ENCODE measurements at regions not wholly inside any gene's neighbourhood (a gene's known extent, or its start where the extent isn't known, plus 50 kb on each side); places are given as distances from the start of the nearest gene placed in this dataset.
"Not testable (repeated sequence)": the region's sequence is repeated elsewhere in the genome, so short reads cannot be mapped to it uniquely, and the experiment has no call there.

DNA sequence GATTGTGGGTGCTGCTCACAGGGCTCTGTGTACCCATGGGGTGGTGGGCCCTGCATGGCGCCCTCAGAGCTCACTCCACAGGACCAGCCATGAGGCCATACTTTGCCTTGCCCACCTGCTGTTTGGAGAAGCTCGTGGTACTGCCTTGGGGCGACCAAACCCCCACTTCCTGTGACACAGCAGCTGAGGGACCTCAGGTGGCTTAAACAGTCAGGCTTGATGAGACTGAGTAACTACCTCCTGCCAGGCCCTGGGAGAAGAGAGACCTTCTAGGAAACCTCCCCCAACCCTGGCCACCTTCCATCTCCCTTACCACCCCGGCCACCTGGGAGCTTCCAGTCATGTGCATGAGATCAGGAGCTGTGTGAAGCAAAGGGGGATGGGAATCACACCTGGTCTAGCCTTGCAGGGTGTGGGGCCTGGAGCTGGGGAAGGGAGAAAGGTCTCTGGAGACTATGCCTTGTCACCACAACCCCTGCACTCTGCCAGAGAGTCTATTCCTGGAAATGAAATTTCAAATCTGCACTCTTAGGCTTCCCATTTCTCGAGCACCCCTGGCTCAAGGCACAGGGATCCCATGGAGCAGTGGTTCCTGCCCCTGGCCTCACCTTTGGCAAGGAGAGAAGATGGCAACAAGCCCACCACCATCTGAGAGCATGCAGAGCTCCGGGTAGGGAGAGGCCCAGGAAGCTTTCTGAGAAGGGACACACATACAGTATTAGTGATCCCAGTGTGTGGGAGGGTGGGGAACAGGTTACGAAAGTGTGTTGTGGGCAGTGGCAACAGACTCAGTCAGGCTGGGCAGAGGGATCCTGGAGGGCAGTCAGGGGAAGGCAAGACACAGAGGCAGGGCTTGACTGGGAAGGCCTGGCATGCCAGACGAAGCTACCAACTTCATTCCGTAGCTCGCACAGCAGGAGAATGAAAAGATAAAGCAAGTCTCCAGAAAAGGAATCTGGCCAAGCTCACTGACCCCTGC is 125.0 kb downstream of the URI1 start:
- intact Hi-C loops (cut with DNase I; ENCODE audit: low total_unique reads) = no loop called here
- no peak for TF ChIP-seq POLR2A (IDR thresholded peaks at IDR 0.05)
- TF ChIP-seq CTCF (IDR thresholded peaks at IDR 0.05) = no peak
- peak in 1 of 2 donors; percentile 76 for DNase-seq (ENCODE audit: low spot score in 2 of 2)
- WGBS, 2 donors = 78 to 80% methylated on average over 10 of the region's 10 CpGs
- H3K4me3 ChIP-seq (ENCODE audit: low read depth, poor library complexity, severe bottlenecking) = no peak overlapping the region

- H3K4me3 ChIP-seq (ENCODE audit: low read depth, poor library complexity, severe bottlenecking); intact Hi-C loops (cut with DNase I; ENCODE audit: low total_unique reads); DNase-seq (ENCODE audit: low spot score in 2 of 2): not testable (repeated sequence)
- WGBS, 2 donors = 90 to 95% methylated on average over 2 of the region's 2 CpGs
Observed at GRCh38 chr19:30067956-30068506, 126.0 kb downstream of the URI1 start.

- WGBS, 2 donors = 84 to 97% methylated on average over 2 of the region's 2 CpGs
- DNase-seq (ENCODE audit: low spot score in 2 of 2) = peak in 1 of 2 donors; percentile 62
- TF ChIP-seq POLR2A (IDR thresholded peaks at IDR 0.05) = no peak
- no peak for TF ChIP-seq CTCF (IDR thresholded peaks at IDR 0.05)
- no peak overlapping the region for H3K4me3 ChIP-seq (ENCODE audit: low read depth, poor library complexity, severe bottlenecking)
- intact Hi-C loops (cut with DNase I; ENCODE audit: low total_unique reads) = no loop called here
Observed at GRCh38 chr19:30068528-30069395, 126.7 kb downstream of the URI1 start.

DNA sequence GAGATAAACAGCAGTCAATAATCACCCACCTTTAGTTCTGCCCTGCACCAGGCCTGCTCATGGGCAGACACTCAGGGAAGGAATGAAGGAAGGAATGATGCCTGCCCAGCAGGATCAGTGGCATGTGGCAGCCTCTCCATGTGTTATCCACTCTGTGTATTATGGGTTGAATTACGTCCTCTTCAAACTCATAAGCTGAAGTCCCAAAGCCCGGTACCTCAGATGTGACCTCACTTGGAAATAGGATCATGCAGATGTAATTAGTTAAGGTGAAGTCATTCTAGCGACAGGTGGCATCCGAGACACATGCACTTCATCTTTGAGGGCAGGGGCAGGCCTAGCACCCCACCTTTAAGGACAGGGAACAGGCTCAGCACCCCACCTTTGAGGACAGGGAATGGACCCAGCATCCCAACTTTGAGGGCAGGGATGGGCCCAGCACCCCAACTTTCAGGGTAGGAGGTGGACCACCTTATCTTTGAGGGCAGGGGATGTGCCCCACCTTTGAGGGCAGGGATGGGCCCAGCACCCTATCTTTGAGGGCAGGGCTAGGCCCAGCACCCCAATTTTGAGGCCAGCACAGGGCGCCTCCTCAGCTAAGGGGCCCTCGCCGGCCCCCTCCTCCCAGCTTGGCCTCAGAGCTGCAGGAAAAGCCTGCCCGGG is 127.6 kb downstream of the URI1 start:
- no peak overlapping the region for H3K4me3 ChIP-seq (ENCODE audit: low read depth, poor library complexity, severe bottlenecking)
- intact Hi-C loops (cut with DNase I; ENCODE audit: low total_unique reads) = no loop called here
- DNase-seq (ENCODE audit: low spot score in 2 of 2) = peak in 1 of 2 donors; percentile 56
- TF ChIP-seq CTCF (IDR thresholded peaks at IDR 0.05) = no peak
- TF ChIP-seq POLR2A (IDR thresholded peaks at IDR 0.05) = no peak
- 72 to 80% methylated on average over 5 to 8 of the region's 8 CpGs for WGBS, 2 donors

GRCh38 chr19:30070198-30070967 is 128.3 kb downstream of the URI1 start:
- DNase-seq (ENCODE audit: low spot score in 2 of 2) = peak in 1 of 2 donors; percentile 65
- intact Hi-C loops (cut with DNase I; ENCODE audit: low total_unique reads) = no loop called here
- no peak overlapping the region for H3K4me3 ChIP-seq (ENCODE audit: low read depth, poor library complexity, severe bottlenecking)
- WGBS, 2 donors = 63 to 72% methylated on average over 26 to 29 of the region's 29 CpGs
- no peak for TF ChIP-seq CTCF (IDR thresholded peaks at IDR 0.05)
- no peak for TF ChIP-seq POLR2A (IDR thresholded peaks at IDR 0.05)

All from lower leg skin (tissue), 4 donors.